GM21576 (cell line): ENCODE measurements at regions not wholly inside any gene's neighbourhood (a gene's known extent, or its start where the extent isn't known, plus 50 kb on each side); places are given as distances from the start of the nearest gene placed in this dataset.

Experiments
- ATAC-seq: cut with Tn5 transposase; IDR thresholded peaks from one replicate; pipeline ENCODE4 v1.9.1; 2021; ENCODE audit warnings: mild to moderate bottlenecking, moderate library complexity; ENCODE audit not compliant: unreplicated experiment

- ATAC-seq = no peak
Measured at GRCh38 chr2:104501929-104502328, 352.0 kb upstream of the POU3F3 start.

DNA sequence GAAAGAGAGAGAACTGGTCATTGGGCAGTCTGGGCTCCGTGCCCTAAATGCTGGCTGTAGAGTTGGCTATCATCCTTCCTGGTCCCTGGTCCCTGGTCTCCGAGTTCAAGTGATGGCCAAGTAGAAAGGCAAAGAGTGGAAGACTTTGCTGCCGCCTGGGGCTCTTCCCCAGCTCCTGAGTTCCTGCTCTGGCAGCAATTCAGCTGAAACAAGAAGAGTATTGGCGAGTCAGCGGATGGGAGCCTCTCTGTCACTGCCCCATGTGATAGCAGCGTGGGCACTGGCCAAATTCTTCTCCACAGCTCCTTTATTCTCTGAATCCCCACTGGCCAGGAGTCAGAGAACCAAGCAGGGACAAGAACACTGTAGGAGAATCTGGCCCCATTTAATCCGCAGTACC, 351.0 kb upstream of the POU3F3 start:
- no peak for ATAC-seq

- ATAC-seq = no peak
Measured at GRCh38 chr2:104504331-104505073, 349.4 kb upstream of the POU3F3 start.

GRCh38 chr2:104518256-104518655, 335.7 kb upstream of the POU3F3 start:
- no peak for ATAC-seq

DNA sequence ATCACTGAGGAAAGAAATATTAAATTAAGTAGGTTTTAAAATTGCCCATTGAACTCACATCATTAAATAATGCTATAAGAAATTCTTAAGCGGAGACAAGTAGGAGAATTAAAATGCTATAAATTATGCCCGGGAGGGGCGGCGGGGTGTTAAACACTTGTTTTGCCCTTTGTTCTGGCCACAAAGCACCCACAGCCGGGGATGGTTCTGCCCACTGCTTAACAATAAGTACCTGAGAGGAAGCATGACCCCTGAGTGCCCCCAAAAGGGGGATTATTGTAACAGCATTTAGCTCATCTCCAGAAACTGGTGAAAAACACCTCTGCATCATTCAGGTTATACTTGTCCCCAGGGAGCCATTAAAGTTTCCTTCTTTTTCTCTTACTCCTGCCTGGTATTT, 332.7 kb upstream of the POU3F3 start:
- no peak for ATAC-seq

GRCh38 chr2:104523921-104524320, 330.0 kb upstream of the POU3F3 start:
- no peak for ATAC-seq

DNA sequence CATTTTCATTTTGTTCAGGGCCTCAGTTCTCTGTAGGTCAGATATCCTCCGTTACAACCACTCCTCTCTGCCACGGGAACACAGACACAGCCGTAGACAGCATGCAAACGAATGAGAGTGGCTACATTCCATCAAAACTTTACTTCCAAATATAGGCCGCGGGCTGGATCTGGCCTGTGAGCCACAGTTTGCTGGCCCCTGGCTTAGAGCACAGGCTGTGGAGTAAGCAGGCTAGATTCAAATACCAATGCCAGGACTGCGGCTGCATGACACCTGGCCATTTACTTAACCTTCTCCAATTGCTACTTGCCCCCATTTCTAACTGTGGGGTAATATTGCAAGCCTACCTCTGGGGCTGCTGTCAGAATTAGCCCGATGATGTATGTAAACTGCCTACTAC, 325.8 kb upstream of the POU3F3 start:
- no peak for ATAC-seq

DNA sequence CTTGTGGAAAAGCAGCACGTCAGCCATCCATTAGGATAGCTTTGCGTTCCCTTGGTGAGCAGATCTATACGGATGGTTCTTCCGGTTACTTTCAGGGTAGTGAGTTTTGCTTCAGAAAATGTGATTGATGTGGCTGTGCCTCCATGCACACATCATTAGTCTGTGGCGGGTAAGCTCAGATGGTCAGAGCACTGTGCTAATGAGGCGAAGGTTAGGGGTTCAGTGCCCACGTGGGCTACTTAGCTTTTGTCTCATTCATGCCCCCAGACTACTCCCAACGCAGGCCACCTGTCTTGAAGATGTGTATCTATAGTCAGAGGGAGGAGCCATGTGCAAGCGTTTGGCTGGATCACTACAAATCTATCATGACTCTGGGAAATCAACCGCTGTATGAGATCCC, 322.8 kb upstream of the POU3F3 start:
- ATAC-seq = no peak

DNA sequence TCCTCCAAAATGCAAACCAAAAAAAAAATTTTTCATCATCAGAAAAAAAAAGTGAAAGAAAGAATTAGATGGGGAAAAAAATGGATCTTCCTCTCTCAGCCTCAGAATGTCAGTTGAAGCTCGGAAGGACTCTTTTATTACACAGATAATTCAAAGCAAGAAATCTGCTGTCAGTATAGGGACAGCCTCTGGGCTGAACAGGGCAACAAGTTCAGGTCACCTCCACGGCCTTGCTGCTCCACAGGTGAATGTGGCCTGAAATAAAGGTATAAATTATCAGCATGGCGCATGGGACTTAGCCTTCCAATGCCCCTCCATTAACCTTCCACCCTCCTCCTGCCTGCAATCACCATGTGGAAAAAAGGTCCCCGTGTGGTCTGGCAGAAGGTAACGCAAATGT, 316.8 kb upstream of the POU3F3 start:
- ATAC-seq = no peak

DNA sequence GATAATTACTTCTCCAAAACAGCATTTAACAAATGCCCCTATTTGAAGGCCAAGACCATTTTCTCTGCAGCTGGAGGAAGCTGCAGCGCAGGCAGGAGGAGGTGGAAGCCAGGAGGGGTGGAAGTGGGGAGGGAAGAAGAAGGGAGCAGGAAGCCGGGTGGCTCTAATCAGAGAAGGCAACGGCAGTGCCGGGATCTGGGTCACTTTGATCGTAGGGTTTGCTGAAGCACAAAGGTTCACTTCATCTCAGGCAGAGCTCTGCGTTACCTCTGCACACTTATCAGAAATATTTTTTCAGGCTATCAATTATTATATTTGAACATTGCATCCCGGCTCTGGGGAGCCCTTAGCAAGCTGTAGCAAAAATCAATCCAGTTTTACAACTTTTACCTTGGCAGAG, 315.8 kb upstream of the POU3F3 start:
- ATAC-seq = no peak

- ATAC-seq = no peak
Measured at GRCh38 chr2:104539649-104540048, 314.3 kb upstream of the POU3F3 start.

DNA sequence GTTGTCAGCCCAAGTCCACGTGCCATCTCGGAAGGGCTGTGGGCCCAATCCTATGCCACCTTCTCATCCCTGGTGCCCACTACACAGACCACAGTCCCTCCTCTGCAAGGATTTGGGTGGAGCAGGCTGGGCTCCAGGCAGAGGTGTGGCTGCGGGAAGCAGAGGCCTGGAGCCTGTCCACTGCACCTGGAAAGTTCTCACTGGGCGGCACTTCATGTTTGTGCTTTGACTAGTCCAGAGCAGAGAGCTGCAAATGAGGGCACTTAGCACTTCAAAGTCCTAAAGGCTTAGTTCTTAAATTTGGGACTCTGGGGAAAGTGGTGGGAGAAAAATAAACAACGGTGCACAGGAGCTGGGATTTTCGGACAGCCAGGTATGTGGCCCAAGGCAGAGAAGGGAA, 308.9 kb upstream of the POU3F3 start:
- ATAC-seq = no peak

DNA sequence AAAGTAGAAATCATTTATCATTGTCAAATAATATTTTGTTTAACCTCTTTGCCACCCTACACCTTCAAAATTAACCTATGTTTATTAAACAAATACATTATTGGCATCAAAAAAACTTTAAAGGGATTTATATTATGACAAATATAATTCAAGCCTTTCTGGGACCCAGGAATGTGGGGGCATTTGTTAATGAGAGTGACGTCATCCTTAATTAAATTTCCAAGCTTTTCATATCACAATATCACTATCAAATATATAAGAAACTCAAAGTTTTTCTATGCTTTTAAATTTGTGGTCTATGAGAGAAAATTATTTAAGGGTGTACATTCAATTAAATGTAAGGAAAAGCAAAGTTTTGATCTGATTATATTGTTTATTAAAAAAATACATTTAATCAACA, 307.4 kb upstream of the POU3F3 start:
- ATAC-seq = no peak

DNA sequence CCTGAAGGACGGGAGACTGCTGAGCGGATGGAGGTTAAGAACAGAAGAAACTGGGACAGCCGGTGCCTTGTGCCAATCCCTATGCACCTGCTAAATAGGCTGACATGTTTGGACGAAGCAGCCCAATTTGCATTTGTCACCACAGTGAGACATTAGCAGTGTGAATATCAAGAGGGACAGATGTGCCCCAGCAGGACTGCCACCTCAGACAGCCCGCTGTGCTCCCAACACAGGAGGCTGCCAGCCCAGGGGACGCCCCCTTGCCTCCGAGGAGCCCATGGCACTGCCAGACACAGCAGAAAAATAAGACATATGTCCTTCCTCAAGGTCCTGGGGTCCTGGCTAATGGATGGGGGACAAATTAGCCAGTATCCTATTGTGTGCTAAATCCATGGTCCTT, 306.7 kb upstream of the POU3F3 start:
- ATAC-seq = no peak

GRCh38 chr2:104561251-104561650, 292.7 kb upstream of the POU3F3 start:
- no peak for ATAC-seq

- ATAC-seq = no peak
Measured at GRCh38 chr2:104562537-104562936, 291.4 kb upstream of the POU3F3 start.

DNA sequence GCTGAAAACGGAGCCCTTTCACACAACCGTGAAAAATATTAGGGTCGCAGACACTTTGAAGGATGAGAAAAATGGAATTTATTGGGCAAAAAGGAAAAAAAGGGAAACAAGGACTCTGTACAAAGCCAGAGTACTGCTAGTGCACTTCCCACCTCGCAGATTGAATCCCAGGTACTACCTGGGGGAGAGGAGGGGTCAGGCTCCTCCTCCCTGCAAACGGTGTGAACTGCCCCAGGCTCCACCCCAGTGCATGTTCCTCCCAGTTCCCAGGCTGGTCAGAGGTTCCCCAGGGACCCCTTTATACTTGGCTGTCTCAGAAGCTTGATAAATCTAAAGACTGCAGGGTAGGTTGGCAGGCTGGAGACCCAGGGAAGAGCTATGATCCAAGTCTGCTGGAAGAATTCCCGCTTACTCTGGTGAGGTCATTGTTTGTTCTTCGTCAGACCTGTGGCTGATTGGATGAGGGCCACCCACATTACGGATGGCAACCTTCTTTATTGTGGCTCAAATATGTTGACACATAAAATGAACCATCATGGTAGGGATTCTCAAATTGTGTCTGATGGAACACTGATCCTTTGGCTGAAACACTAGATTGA, 290.4 kb upstream of the POU3F3 start:
- no peak for ATAC-seq

GRCh38 chr2:104568247-104568646, 285.7 kb upstream of the POU3F3 start:
- no peak for ATAC-seq

- ATAC-seq = no peak
Measured at GRCh38 chr2:104570259-104570658, 283.7 kb upstream of the POU3F3 start.

DNA sequence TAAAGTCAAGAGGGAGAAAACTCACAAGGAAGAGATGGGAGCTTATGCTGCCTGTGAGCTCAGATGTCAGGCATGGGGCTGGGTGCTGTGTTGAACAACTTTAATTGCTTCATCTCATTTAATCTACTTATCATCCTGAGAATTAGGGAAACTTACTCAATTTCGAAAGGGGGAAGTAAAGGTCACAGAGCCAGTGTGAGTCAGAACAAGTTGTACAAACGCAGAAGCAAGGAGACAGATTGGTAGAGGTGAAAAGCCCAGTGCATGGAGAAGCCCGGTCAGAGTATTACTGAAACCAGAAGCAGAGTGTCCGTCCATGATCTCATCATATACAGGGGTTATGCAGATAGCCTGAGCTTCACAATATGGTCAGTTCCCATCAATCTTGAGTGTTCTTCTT, 281.1 kb upstream of the POU3F3 start:
- ATAC-seq = no peak

GRCh38 chr2:104574367-104574766, 279.5 kb upstream of the POU3F3 start:
- no peak for ATAC-seq

DNA sequence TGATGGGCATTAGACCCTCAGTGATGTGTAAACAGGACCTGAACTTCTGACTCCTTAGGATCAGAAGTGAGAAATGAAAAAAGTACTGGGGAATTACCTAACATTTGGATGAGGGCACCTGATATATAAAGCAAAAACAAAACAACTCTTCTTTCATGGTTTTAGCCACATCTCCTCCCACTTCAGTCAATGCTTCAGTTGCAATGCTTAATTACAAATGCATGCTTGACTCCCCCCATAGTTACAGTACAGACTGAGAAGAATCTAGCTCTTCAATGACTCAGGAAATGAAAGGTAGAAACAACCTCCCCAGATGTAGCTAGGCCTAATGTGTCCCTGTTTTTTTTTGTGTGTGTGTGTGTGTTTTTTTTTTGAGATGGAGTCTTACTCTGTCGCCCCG, 276.8 kb upstream of the POU3F3 start:
- ATAC-seq = peak; percentile 52

GRCh38 chr2:104582471-104582870, 271.4 kb upstream of the POU3F3 start:
- ATAC-seq = no peak
